ENCODE measurements at regions not wholly inside any gene's neighbourhood (a gene's known extent, or its start where the extent isn't known, plus 50 kb on each side); places are given as distances from the start of the nearest gene placed in this dataset.

- DNase-seq = no peak
Measured at GRCh38 chr3:167958141-167958540, 137.6 kb downstream of the GOLIM4 start.

- no peak for DNase-seq
Measured at GRCh38 chr3:167952969-167953368, 142.8 kb downstream of the GOLIM4 start.

DNA sequence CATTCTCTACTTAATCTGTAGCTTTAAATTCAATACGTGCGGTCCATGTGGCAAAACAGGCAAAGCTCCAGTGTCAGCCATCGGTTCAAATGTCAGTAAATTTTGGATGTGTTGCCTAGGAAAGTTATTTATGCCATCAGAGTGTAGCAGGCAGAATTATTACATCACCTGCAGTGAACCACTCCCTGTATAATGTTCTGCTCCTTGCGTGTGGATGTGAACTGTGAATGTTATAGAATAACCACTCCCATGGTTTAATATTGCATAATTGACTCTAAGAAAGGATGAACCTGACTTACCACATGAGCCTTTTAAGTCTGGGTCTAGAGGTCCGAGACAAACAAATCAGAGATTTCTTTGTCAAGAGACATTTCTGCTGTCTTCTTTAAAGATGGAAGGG lies 145.5 kb downstream of the GOLIM4 start:
- DNase-seq = no peak

DNA sequence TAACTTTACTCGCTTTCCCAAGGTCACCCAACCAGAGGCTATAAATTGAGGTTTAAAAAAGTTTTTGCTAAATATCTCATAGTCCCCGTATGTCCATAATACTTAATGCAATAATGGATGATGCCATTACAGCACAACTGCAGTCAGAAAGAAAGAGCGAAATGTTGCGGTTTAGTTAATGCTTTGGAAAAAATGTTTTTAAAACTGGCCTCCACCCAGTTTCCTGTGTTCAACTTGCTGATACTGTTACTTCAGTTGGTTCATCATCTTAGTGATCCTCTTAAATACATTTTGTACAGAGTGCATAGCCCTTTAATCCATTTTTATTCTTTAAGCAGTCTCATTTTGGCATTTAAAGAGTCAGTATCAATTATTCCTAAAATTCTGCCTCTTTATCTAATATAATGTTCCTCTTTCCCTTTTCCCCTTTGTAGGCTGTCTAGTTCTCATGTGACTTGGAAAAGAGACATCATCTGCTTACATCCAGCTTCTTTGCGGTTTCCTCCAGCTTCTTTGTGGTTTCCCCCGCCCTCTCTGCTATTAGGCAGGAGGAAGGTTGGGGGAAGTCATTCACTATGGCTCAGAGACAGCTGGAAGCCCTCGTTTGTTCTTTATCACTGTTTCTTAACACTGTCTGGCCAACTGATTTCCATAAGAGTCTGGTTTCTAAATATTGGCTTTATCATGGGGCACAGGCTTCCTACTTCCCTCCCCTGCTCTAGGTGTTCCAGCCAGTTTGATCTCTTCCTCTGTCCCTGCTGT lies 154.3 kb downstream of the GOLIM4 start:
- no peak for DNase-seq

GRCh38 chr3:167940241-167940640 lies 155.5 kb downstream of the GOLIM4 start:
- DNase-seq = no peak

DNA sequence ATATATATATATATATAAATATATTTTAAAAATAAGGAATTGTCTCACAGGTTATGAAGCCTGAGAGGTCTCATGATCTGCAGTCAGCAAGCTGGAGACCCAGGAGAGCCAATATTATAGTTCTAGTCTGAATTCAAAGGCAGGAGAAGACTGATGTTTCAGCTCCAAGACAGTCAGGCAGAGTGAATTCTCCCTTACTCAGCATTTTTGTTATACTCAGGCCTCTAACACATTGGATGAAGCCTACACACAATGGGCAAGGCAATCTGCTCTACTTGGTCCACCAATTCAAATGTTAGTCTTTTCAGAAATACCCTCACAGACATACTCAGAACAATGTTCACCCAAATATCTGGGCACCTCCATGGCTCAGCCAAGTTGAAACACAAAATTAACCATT lies 157.2 kb downstream of the GOLIM4 start:
- no peak for DNase-seq

DNA sequence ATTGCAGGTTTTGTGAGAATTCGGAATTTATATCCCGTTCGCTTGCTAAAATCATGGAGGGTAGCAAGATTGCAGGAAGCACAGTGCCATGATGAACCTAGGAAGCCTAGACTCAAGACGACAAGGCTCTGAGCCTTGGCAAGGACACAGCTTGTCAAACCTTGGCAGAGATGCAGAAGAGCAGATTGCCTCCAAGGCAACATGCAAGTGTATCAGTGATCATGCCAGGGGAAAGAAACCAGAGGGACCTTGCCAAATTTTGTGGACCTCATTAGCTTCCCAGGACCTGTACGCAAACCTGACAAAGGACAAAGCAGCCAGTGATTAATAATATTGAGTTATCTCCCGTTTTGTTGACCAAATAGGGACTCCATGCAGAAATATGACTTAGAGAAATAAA lies 159.7 kb downstream of the GOLIM4 start:
- DNase-seq = peak; percentile 94 to 98

- DNase-seq = no peak
Measured at GRCh38 chr3:167930453-167930852, 165.3 kb downstream of the GOLIM4 start.

GRCh38 chr3:167929968-167930367 lies 165.8 kb downstream of the GOLIM4 start:
- no peak for DNase-seq

GRCh38 chr3:167928381-167928780 lies 167.3 kb downstream of the GOLIM4 start:
- DNase-seq = no peak

DNA sequence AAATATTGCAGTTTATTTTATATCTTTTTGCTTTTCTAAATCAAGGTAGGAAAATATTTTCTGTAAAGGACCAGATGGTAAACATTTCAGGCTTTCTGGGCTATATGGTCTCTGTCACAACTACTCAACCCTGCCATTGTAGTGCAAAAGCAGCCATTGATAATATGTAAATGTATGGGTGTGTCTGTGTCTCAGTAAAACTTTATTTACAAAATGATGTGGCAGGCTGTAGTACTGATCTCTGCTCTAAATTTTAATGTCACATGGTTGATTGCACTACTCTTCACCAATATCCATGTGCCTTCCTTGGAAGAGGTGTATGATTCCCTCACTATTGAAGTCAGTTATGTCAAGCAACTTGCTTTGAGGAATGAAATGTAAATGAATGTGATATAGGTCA lies 175.0 kb downstream of the GOLIM4 start:
- DNase-seq = no peak

DNA sequence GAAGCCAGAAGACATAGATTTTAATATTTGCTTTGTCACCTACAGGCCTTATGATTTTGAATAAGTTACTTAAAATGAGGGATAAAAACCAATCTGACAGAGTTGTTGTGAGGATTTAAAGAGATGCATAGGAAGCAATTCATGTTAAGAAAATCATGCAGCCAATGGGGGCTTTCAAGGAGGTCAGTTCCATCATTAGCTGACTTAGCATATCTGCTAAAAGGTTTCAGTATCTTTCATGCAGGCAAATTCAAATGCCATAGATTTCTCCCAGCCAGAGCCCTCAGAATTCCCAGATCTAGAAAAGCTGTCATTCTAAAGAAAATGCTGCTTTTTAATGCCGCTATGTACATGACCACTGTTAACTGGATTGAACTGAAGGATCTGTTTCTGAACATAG lies 176.1 kb downstream of the GOLIM4 start:
- no peak for DNase-seq

GRCh38 chr3:167918686-167919085 lies 177.0 kb downstream of the GOLIM4 start:
- no peak for DNase-seq

GRCh38 chr3:167918008-167918596 lies 177.6 kb downstream of the GOLIM4 start:
- DNase-seq = no peak

DNA sequence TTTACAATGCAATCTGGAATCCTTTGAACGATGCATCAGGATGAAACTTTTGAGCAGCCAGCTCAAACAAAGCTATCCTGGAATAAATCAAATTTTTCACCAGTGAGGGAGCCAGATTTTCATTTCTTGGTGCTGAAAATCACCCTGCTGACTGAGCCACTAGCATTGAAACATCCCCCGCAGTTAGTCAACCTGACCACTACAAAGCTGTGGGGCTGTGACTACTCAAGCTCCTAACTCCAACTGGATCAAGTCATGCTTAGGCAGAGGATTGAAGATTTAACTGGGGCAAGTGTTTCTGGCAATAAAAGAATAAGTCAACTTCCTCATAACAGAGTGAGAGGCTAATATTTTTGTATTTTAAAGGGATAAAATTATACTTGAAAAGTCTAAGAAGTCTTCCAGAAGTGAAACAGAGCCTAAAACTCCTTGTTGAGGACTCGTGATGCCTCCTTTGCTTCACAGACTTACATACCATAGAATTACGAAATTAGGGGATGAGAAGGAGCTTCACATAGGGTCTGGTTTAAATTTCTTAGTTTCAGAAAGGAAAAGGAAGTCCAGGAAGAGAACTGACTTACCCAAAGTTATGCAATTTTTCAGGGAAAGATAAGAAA lies 177.8 kb downstream of the SERPINI1 start:
- DNase-seq = peak in 1 of 2 experiments; percentile 11

DNA sequence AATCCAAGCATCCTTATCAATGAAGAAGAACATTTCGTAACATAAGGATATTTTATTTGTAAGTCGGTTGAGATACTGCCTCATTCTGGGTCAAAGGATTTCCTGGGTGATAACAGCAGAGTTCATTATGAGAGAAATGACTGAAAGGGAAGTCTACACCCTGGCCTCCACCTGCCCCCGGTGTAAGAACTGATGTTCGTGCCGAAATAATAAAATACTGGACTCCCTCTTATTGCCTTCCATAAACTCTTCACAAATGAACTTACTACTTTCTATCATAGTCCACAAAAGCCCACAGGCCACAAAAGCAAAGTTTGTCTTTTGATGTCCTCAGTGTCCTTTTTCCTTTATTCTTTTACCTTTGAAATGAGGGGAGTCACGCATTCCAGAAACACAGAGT lies 174.4 kb downstream of the SERPINI1 start:
- no peak for DNase-seq

DNA sequence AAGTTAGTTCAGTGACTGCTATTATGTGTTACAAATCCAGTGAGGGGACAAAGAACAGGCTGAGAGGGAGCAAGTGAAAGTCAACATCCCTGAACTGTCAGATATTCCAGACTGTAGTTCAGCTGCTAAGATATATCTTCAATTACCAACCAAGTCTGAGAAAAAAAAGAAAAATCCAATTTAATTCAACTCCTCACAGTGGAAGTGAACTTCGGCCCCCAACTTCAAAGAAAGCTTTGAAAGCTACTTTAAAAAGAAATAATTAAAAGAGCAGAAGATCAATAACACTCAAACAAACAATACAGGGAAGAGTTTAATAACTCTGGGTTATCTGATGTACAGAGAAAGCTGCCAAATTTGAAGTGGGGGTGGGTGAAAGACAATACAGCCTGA lies 174.0 kb downstream of the SERPINI1 start:
- DNase-seq = no peak

DNA sequence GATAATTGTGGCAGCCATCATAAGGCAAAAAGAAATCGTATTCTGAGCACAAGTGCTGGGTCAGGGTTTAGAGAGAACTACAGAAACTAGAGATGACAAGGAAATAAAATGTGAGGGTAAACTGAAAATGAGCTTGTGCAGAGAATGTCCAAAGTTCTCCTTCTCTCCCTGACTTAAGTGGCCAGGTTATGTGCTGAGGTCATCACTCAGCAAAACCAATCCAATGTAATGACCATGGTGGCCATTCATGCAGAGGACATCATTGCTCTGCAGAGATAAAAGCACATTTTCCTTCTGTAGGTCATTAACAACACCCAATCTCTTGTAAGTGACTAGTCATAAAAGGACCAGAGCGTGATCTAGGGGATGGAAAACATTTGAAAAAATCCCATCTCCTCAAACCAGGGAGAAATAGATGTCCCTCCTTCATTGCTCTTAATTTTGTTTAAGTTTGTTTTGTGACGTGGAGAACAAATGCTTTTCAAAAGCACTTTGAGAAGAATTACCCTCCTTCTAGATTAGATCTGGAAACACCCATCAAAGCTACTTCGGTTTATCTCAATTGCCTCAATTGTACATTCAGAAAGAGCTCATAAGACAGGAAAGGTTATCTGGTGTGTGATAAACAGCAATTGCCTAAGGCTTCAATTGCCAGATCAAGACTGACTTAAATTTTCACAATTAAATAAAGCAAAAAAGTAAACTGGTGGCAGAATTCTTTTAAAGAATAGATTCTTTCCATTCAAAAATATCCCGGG lies 173.4 kb downstream of the SERPINI1 start:
- no peak for DNase-seq

- no peak for DNase-seq
Measured at GRCh38 chr3:167908221-167908620, 172.7 kb downstream of the SERPINI1 start.

DNA sequence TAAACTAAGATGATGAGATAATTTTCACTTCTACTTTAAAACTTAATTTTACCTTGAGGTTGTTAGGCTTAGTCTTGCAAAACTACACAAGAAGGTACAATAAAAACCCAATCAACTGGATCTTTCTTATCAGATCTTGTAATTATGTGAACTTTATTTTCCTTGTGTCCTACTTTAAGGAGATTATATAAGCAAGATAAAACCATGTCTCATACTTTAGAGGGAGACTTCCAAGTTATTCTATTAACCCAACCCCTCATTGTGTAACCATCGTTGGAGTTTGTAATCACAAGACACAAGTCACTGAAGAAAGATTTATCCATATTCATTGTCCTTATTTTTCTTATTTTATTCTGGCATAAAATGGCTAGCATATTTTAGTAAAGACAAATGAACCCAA lies 165.6 kb downstream of the SERPINI1 start:
- no peak for DNase-seq

DNA sequence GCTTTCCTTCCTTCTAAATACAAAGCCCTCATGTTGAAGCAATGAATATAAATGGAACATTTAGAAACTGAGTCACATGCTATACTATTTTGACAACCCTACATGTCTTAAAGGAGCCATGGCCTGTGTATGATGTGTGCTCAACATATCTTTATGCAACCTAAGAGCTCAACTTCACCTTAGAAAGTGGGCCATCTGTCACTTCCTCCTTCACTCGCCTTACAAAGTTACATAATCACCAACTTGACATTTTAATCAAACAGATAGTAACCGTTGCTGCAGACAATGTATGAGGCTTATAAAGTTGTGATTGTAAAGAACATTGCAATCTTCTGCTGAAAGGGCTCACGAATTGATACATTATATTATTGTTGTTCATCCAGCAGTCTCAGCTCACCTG lies 163.6 kb downstream of the SERPINI1 start:
- DNase-seq = no peak

- no peak for DNase-seq
Measured at GRCh38 chr3:167898091-167898490, 162.6 kb downstream of the SERPINI1 start.

- no peak for DNase-seq
Measured at GRCh38 chr3:167895684-167896083, 160.2 kb downstream of the SERPINI1 start.

DNA sequence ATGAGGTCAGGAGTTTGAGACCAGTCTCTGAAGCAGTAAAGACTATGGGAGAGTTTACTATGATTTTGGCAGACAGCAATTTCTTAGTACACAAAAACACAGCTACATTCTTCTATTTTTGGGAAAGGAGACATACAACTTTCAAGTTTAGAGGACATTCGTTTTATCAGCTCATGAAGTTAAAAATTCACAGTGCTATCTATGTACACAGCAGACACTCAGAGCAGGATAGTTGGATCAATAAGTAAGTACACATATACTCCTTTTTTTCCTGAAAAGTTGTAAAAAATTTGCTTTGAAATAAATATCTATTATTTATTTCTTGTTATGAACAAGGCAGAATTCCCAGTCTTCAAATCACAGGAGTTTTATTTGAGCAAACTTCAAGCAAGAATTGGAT lies 159.7 kb downstream of the SERPINI1 start:
- DNase-seq = no peak

Measured in NCI-H446 (cell line).